ENCODE measurements at regions not wholly inside any gene's neighbourhood (a gene's known extent, or its start where the extent isn't known, plus 50 kb on each side); places are given as distances from the start of the nearest gene placed in this dataset.

- ChIA-PET POLR2A (no interaction called here), RAD21 (ENCODE audit: low non-redundant PET in 1 of 2, low total read pairs in 2 of 2, uncharacterized antibody in 2 of 2, unreplicated experiment in 2 of 2) (no interaction called here), CTCF (no interaction called here)
- no peak overlapping the region for H3K4me3 ChIP-seq (replicated peaks in 1 of 2; ENCODE audit: low read depth in 1 of 2, low read length in 2 of 2)
- H3K27ac ChIP-seq (ENCODE audit: low read depth, low read length), result no peak overlapping the region
- no peaks in the 10 kb centered on the region for H3K9me2 ChIP-seq (ENCODE audit: insufficient read depth)
- no peak overlapping the region for H3K4me2 ChIP-seq (ENCODE audit: low read length)
- peaks cover 0 to 10% of the 10 kb centered on the region in 2 experiments; a peak in 2 of 4 replicates for H3K4me1 ChIP-seq (ENCODE audit: control insufficient read depth in 1 of 2, insufficient read depth in 2 of 2, low read length in 2 of 2)
- no peaks in the 10 kb centered on the region for H3K27me3 ChIP-seq (ENCODE audit: insufficient read depth, low read length)
- no peak for ATAC-seq
- no peaks in the 10 kb centered on the region for H3K9me3 ChIP-seq (ENCODE audit: control insufficient read depth in 1 of 2, insufficient read depth in 1 of 2, low read depth in 1 of 2, low read length in 2 of 2)
- TF ChIP-seq POLR2AphosphoS5 (IDR thresholded peaks at IDR 0.05; ENCODE audit: low read depth, low read length), result no peak
- no peak for TF ChIP-seq MAX (IDR thresholded peaks at IDR 0.05)
- TF ChIP-seq FOSL1 (IDR thresholded peaks at IDR 0.05; ENCODE audit: low read depth), result no peak
- TF ChIP-seq ZNF274 (IDR thresholded peaks at IDR 0.05; ENCODE audit: low read depth, low read length), result no peak
- no peak for TF ChIP-seq ATF3 (IDR thresholded peaks at IDR 0.05)
- no peak for TF ChIP-seq EZH2 (IDR thresholded peaks at IDR 0.05)
- no peak for TF ChIP-seq SRF (IDR thresholded peaks at IDR 0.05; ENCODE audit: low read depth)
- no peaks in the 10 kb centered on the region for H3K79me2 ChIP-seq (ENCODE audit: insufficient read depth, low read length)
- no peaks in the 10 kb centered on the region for H4K20me1 ChIP-seq (ENCODE audit: insufficient read depth)
- intact Hi-C loops (cut with micrococcal nuclease), result no loop called here
- no TSS peak for BruUV-seq (replicated peaks)
- no peaks in the 10 kb centered on the region for H3K36me3 ChIP-seq (ENCODE audit: control insufficient read depth in 1 of 2, insufficient read depth in 2 of 2, low read length in 2 of 2)
- no peak overlapping the region for H2AFZ ChIP-seq (ENCODE audit: low read depth, low read length, poor library complexity, severe bottlenecking)
- H3K9ac ChIP-seq (ENCODE audit: low read length), result no peak overlapping the region
- DNase-seq (ENCODE audit: low read depth, low spot score), result no peak
Measured at GRCh38 chr10:6729861-6730344, 149.8 kb upstream of the PRKCQ start.

- RAD21 ChIA-PET (ENCODE audit: low non-redundant PET in 1 of 2, low total read pairs in 2 of 2, uncharacterized antibody in 2 of 2, unreplicated experiment in 2 of 2), result no interaction called here
- Histone ChIP-seq H3K4me2 (ENCODE audit: low read length) (peak overlapping the region; percentile 6), H3K9me2 (ENCODE audit: insufficient read depth) (no peaks in the 10 kb centered on the region), H3K9me3 (ENCODE audit: control insufficient read depth in 1 of 2, insufficient read depth in 1 of 2, low read depth in 1 of 2, low read length in 2 of 2) (no peaks in the 10 kb centered on the region), H3K4me1 (ENCODE audit: control insufficient read depth in 1 of 2, insufficient read depth in 2 of 2, low read length in 2 of 2) (peaks cover 0 to 10% of the 10 kb centered on the region in 2 experiments; a peak in 2 of 4 replicates), H4K20me1 (ENCODE audit: insufficient read depth) (no peaks in the 10 kb centered on the region), H3K4me3 (replicated peaks in 1 of 2; ENCODE audit: low read depth in 1 of 2, low read length in 2 of 2) (no peak overlapping the region), H3K27me3 (ENCODE audit: insufficient read depth, low read length) (no peaks in the 10 kb centered on the region), H3K27ac (ENCODE audit: low read depth, low read length) (no peak overlapping the region), H3K79me2 (ENCODE audit: insufficient read depth, low read length) (no peaks in the 10 kb centered on the region), H3K36me3 (ENCODE audit: control insufficient read depth in 1 of 2, insufficient read depth in 2 of 2, low read length in 2 of 2) (no peaks in the 10 kb centered on the region), H2AFZ (ENCODE audit: low read depth, low read length, poor library complexity, severe bottlenecking) (no peak overlapping the region), H3K9ac (ENCODE audit: low read length) (no peak overlapping the region)
- ATAC-seq, result no peak; the same call in 1 of the 2 replicates
- intact Hi-C loops (cut with micrococcal nuclease), result no loop called here
- CTCF ChIA-PET, result no interaction called here
- DNase-seq (ENCODE audit: low read depth, low spot score), result no peak
- POLR2A ChIA-PET, result no interaction called here
- no peak for TF ChIP-seq POLR2A (IDR thresholded peaks at IDR 0.05; ENCODE audit: borderline replicate concordance, extremely low read depth, insufficient read depth, insufficient read length)
- TF ChIP-seq YY1 (IDR thresholded peaks at IDR 0.05; ENCODE audit: extremely low read depth, insufficient replicate concordance, low read depth, low read length), result no peak
- TF ChIP-seq ZBTB33 (IDR thresholded peaks at IDR 0.05; ENCODE audit: extremely low read depth, insufficient replicate concordance, low read length), result no peak
- no peak for TF ChIP-seq CEBPB (IDR thresholded peaks at IDR 0.05; ENCODE audit: low read depth)
- TF ChIP-seq ZFX (IDR thresholded peaks at IDR 0.05), result no peak
- no peak for TF ChIP-seq POLR2AphosphoS5 (IDR thresholded peaks at IDR 0.05; ENCODE audit: low read depth, low read length)
- no peak for TF ChIP-seq REST (IDR thresholded peaks at IDR 0.05; ENCODE audit: low read depth)
- TF ChIP-seq EZH2 (IDR thresholded peaks at IDR 0.05), result no peak
- BruUV-seq (replicated peaks), result no TSS peak
Measured at GRCh38 chr10:6729071-6729774, 149.1 kb upstream of the PRKCQ start.

All from HCT116 (cell line).